Hepatocyte (in vitro differentiated cells): ENCODE measurements at regions not wholly inside any gene's neighbourhood (a gene's known extent, or its start where the extent isn't known, plus 50 kb on each side); places are given as distances from the start of the nearest gene placed in this dataset.
"Not testable (repeated sequence)": the region's sequence is repeated elsewhere in the genome, so short reads cannot be mapped to it uniquely, and the experiment has no call there.

Experiments
- DNase-seq: peaks from one replicate; pipeline ENCODE4 v3.0.0-alpha.2; 2016; ENCODE audit warnings: low spot score
- H2AFZ ChIP-seq: fragments of 200-600 bp; sonication (generic); 2 replicates; pipeline ENCODE4 v1.6.0; 2016; ENCODE audit warnings: antibody characterized with exemption, mild to moderate bottlenecking
- H3K27ac ChIP-seq: fragments of 200-600 bp; sonication (generic); 2 replicates; pipeline ENCODE4 v1.5.1; 2016; ENCODE audit warnings: mild to moderate bottlenecking
- H3K27me3 ChIP-seq: fragments of 200-600 bp; sonication (generic); 2 replicates; pipeline ENCODE4 v1.6.1; 2016
- H3K36me3 ChIP-seq: fragments of 200-600 bp; sonication (generic); replicated peaks from 2 replicates; pipeline ENCODE4 v1.5.1; 2016; ENCODE audit warnings: low read depth; ENCODE audit not compliant: insufficient read depth
- H3K4me1 ChIP-seq: fragments of 200-600 bp; sonication (generic); 2 replicates; pipeline ENCODE4 v1.5.1; 2016; ENCODE audit warnings: mild to moderate bottlenecking, moderate library complexity; ENCODE audit not compliant: insufficient read depth
- H3K4me2 ChIP-seq: fragments of 200-600 bp; sonication (generic); 2 replicates; pipeline ENCODE4 v1.6.0; 2016
- H3K4me3 ChIP-seq: fragments of 200-600 bp; sonication (generic); 2 replicates; pipeline ENCODE4 v1.5.1; 2016; ENCODE audit warnings: mild to moderate bottlenecking
- H3K79me2 ChIP-seq: fragments of 200-600 bp; sonication (generic); 2 replicates; pipeline ENCODE4 v1.6.0; 2017; ENCODE audit warnings: mild to moderate bottlenecking
- H3K9me2 ChIP-seq: fragments of 200-600 bp; sonication (generic); replicated peaks from 2 replicates; pipeline ENCODE4 v1.6.0; 2017; ENCODE audit warnings: mild to moderate bottlenecking; ENCODE audit not compliant: insufficient read depth
- H3K9me3 ChIP-seq: fragments of 200-600 bp; sonication (generic); 2 replicates; pipeline ENCODE4 v1.5.1; 2016; ENCODE audit warnings: low read depth, mild to moderate bottlenecking
- H4K20me1 ChIP-seq: fragments of 200-600 bp; sonication (generic); 2 replicates; pipeline ENCODE4 v1.6.0; 2016; ENCODE audit warnings: mild to moderate bottlenecking; ENCODE audit not compliant: insufficient read depth, poor library complexity, severe bottlenecking
- CTCF ChIP-seq: fragments of 200-600 bp; sonication (generic); IDR thresholded peaks from 2 replicates; pipeline ENCODE4 v1.5.1; 2016; ENCODE audit warnings: antibody characterized with exemption, mild to moderate bottlenecking; ENCODE audit not compliant: poor library complexity
- EZH2 ChIP-seq: fragments of 200-600 bp; sonication (generic); IDR thresholded peaks from 2 replicates; pipeline ENCODE4 v1.6.1; 2016; ENCODE audit warnings: antibody characterized with exemption, mild to moderate bottlenecking, borderline replicate concordance
- EZH2phosphoT487 ChIP-seq: fragments of 200-600 bp; sonication (generic); IDR thresholded peaks from one replicate; pipeline ENCODE4 v1.6.1; 2018; ENCODE audit warnings: antibody characterized with exemption, mild to moderate bottlenecking, low read depth, moderate library complexity; ENCODE audit not compliant: unreplicated experiment, severe bottlenecking
- WGBS: methylation state at CpG from one replicate; pipeline ENCODE4 v1.1.6; 2016; ENCODE audit warnings: low lambda C conversion rate; ENCODE audit errors: missing lambda C conversion rate; 5-methylcytosine and 5-hydroxymethylcytosine counted together

GRCh38 chr10:89979726-89980125, 278.3 kb downstream of the KIF20B start:
- Histone ChIP-seq H3K4me3 (no peak overlapping the region), H2AFZ (no peak overlapping the region), H3K9me3 (no peaks in the 10 kb centered on the region), H3K4me1 (no peaks in the 10 kb centered on the region), H3K27me3 (no peaks in the 10 kb centered on the region), H3K79me2 (no peaks in the 10 kb centered on the region), H3K4me2 (no peak overlapping the region), H4K20me1 (no peaks in the 10 kb centered on the region), H3K27ac (no peak overlapping the region), H3K9me2 (no peaks in the 10 kb centered on the region), H3K36me3 (no peaks in the 10 kb centered on the region)
- TF ChIP-seq CTCF: no peak
- TF ChIP-seq EZH2phosphoT487: no peak
- TF ChIP-seq EZH2: no peak
- no peak for DNase-seq
- 67% methylated on average over 1 of the region's 1 CpG for WGBS

- TF ChIP-seq EZH2 (no peak), CTCF (no peak), EZH2phosphoT487 (no peak)
- no peak overlapping the region for H3K4me3 ChIP-seq
- H3K79me2 ChIP-seq: no peaks in the 10 kb centered on the region
- H3K27ac ChIP-seq: no peak overlapping the region
- no peaks in the 10 kb centered on the region for H3K4me1 ChIP-seq
- WGBS: 74% methylated on average over 2 of the region's 2 CpGs
- H3K27me3 ChIP-seq: no peaks in the 10 kb centered on the region
- H4K20me1 ChIP-seq: no peaks in the 10 kb centered on the region
- DNase-seq: no peak
- H3K36me3 ChIP-seq: no peaks in the 10 kb centered on the region
- H3K9me2 ChIP-seq: no peaks in the 10 kb centered on the region
- H3K4me2 ChIP-seq: no peak overlapping the region
- no peaks in the 10 kb centered on the region for H3K9me3 ChIP-seq
- H2AFZ ChIP-seq: no peak overlapping the region
These were observed 278.8 kb downstream of the KIF20B start for GRCh38 chr10:89980166-89980565.

- 45% methylated on average over 3 of the region's 3 CpGs for WGBS
- no peak for DNase-seq
- no peak for TF ChIP-seq EZH2phosphoT487
- TF ChIP-seq CTCF: no peak
- TF ChIP-seq EZH2: no peak
These were observed 280.5 kb downstream of the KIF20B start for GRCh38 chr10:89981891-89982290.

GRCh38 chr10:89985446-89985845, 284.1 kb downstream of the KIF20B start:
- Histone ChIP-seq H3K9me3 (no peaks in the 10 kb centered on the region), H3K9me2 (no peaks in the 10 kb centered on the region), H3K36me3 (no peaks in the 10 kb centered on the region), H2AFZ (no peak overlapping the region), H3K4me3 (no peak overlapping the region), H3K4me2 (no peak overlapping the region), H3K4me1 (no peaks in the 10 kb centered on the region), H3K27me3 (no peaks in the 10 kb centered on the region), H3K27ac (no peak overlapping the region), H4K20me1 (no peaks in the 10 kb centered on the region), H3K79me2 (no peaks in the 10 kb centered on the region)
- 77% methylated on average over 7 of the region's 7 CpGs for WGBS
- TF ChIP-seq CTCF (no peak), EZH2 (no peak), EZH2phosphoT487 (no peak)
- no peak for DNase-seq

More at GRCh38 chr10:89981891-89982290, 280.5 kb downstream of the KIF20B start:
- Histone ChIP-seq H3K27me3 (no peaks in the 10 kb centered on the region), H3K4me1 (no peaks in the 10 kb centered on the region), H3K79me2 (no peaks in the 10 kb centered on the region), H2AFZ (no peak overlapping the region), H3K27ac (no peak overlapping the region), H3K9me3 (no peaks in the 10 kb centered on the region), H3K36me3 (no peaks in the 10 kb centered on the region), H4K20me1 (no peaks in the 10 kb centered on the region), H3K4me2 (no peak overlapping the region), H3K4me3 (no peak overlapping the region), H3K9me2 (no peaks in the 10 kb centered on the region)

GRCh38 chr10:89988361-89988760, 287.0 kb downstream of the KIF20B start:
- H4K20me1 ChIP-seq, H3K4me3 ChIP-seq, H3K27ac ChIP-seq, H3K9me2 ChIP-seq, H3K27me3 ChIP-seq, H3K36me3 ChIP-seq, H3K79me2 ChIP-seq, H2AFZ ChIP-seq, H3K9me3 ChIP-seq, H3K4me2 ChIP-seq, H3K4me1 ChIP-seq, DNase-seq: not testable (repeated sequence)
